Thyroid gland (tissue), 4 donors: ENCODE measurements at regions not wholly inside any gene's neighbourhood (a gene's known extent, or its start where the extent isn't known, plus 50 kb on each side); places are given as distances from the start of the nearest gene placed in this dataset.

Source experiments
- CTCF ChIP-seq, 6 experiments: fragments of 200-600 bp in 3 of 6; fragments of 450-650 bp in 3 of 6; sonication (generic) in 3 of 6; IDR thresholded peaks; one replicate each; pipeline ENCODE4 v1.5.1; 2016 to 2019; ENCODE audit warnings: antibody characterized with exemption in 6 of 6, mild to moderate bottlenecking in 2 of 6, inconsistent platforms in 1 of 6, moderate library complexity in 1 of 6
- POLR2A ChIP-seq, 2 donors: fragments of 450-650 bp; IDR thresholded peaks; one replicate each; pipeline ENCODE4 v1.6.1; 2017; ENCODE audit warnings: antibody characterized with exemption in 2 of 2, mild to moderate bottlenecking in 2 of 2, moderate library complexity in 1 of 2

GRCh38 chr14:24706351-24706750, 72.4 kb upstream of the GZMB start:
- TF ChIP-seq POLR2A (IDR thresholded peaks at IDR 0.05) (no peak), CTCF (IDR thresholded peaks at IDR 0.05) (no peak)
